GM21529 (cell line): ENCODE measurements at regions not wholly inside any gene's neighbourhood (a gene's known extent, or its start where the extent isn't known, plus 50 kb on each side); places are given as distances from the start of the nearest gene placed in this dataset.
"Not testable (repeated sequence)": the region's sequence is repeated elsewhere in the genome, so short reads cannot be mapped to it uniquely, and the experiment has no call there.

Source experiments
- ATAC-seq: cut with Tn5 transposase; IDR thresholded peaks from one replicate; pipeline ENCODE4 v1.9.1; 2021; ENCODE audit not compliant: unreplicated experiment

- ATAC-seq: peak; percentile 93
These were observed 132.3 kb upstream of the C11orf58 start for GRCh38 chr11:16605894-16606783.

- ATAC-seq: no peak
These were observed 133.0 kb upstream of the C11orf58 start for GRCh38 chr11:16605389-16605893.

GRCh38 chr11:16604794-16605388 lies 133.6 kb upstream of the C11orf58 start:
- ATAC-seq: no peak

GRCh38 chr11:16603890-16604793 lies 134.3 kb upstream of the C11orf58 start:
- ATAC-seq: no peak

GRCh38 chr11:16603245-16603644 lies 135.2 kb upstream of the C11orf58 start:
- ATAC-seq: no peak

- no peak for ATAC-seq
These were observed 139.5 kb upstream of the C11orf58 start for GRCh38 chr11:16598906-16599305.

GRCh38 chr11:16598032-16598431 lies 140.4 kb upstream of the C11orf58 start:
- ATAC-seq: no peak

- ATAC-seq: no peak
These were observed 142.2 kb upstream of the C11orf58 start for GRCh38 chr11:16596231-16596630.

- ATAC-seq: no peak
These were observed 147.3 kb upstream of the C11orf58 start for GRCh38 chr11:16591157-16591556.

- ATAC-seq: no peak
These were observed 150.8 kb upstream of the C11orf58 start for GRCh38 chr11:16587670-16588069.

GRCh38 chr11:16584569-16584968 lies 153.9 kb upstream of the C11orf58 start:
- ATAC-seq: no peak

GRCh38 chr11:16581078-16581477 lies 157.4 kb upstream of the C11orf58 start:
- not testable (repeated sequence) for ATAC-seq

GRCh38 chr11:16577490-16577889 lies 161.0 kb upstream of the C11orf58 start:
- no peak for ATAC-seq

- ATAC-seq: not testable (repeated sequence)
These were observed 163.6 kb upstream of the C11orf58 start for GRCh38 chr11:16574889-16575288.

- ATAC-seq: no peak
These were observed 165.5 kb upstream of the C11orf58 start for GRCh38 chr11:16572945-16573344.

- no peak for ATAC-seq
These were observed 177.3 kb upstream of the C11orf58 start for GRCh38 chr11:16561150-16561549.

- no peak for ATAC-seq
These were observed 180.0 kb upstream of the C11orf58 start for GRCh38 chr11:16558494-16558893.

- no peak for ATAC-seq
These were observed 182.5 kb upstream of the C11orf58 start for GRCh38 chr11:16555956-16556355.

GRCh38 chr11:16554361-16554760 lies 184.1 kb upstream of the C11orf58 start:
- no peak for ATAC-seq

- no peak for ATAC-seq
These were observed 190.6 kb upstream of the C11orf58 start for GRCh38 chr11:16547879-16548278.

- ATAC-seq: no peak
These were observed 187.3 kb upstream of the SOX6 start for GRCh38 chr11:16543642-16544041.
